SU-DHL-6 (cell line): ENCODE measurements at regions not wholly inside any gene's neighbourhood (a gene's known extent, or its start where the extent isn't known, plus 50 kb on each side); places are given as distances from the start of the nearest gene placed in this dataset.

ENCODE experiments used
- H2AFZ ChIP-seq: fragments of 200-600 bp; sonication (generic); 2 replicates; pipeline ENCODE4 v1.6.1; 2014; ENCODE audit warnings: low read depth, mild to moderate bottlenecking, moderate library complexity, mixed read lengths, antibody characterized with exemption, low read length; ENCODE audit not compliant: severe bottlenecking
- H3F3A ChIP-seq: fragments of 200-600 bp; shearing (Covaris generic); 2 replicates; pipeline ENCODE4 v1.6.0; 2016; ENCODE audit warnings: antibody characterized with exemption, mild to moderate bottlenecking; ENCODE audit not compliant: insufficient read depth
- H3K27ac ChIP-seq: fragments of 200-600 bp; sonication (generic); 2 replicates; pipeline ENCODE4 v1.5.1; 2016; ENCODE audit warnings: low read depth, mild to moderate bottlenecking, low read length, moderate library complexity, mixed read lengths
- H3K27me3 ChIP-seq: fragments of 200-600 bp; sonication (generic), shearing (Covaris generic); 2 replicates; pipeline ENCODE4 v1.6.0; 2014; ENCODE audit warnings: mild to moderate bottlenecking, low read length
- H3K36me3 ChIP-seq: fragments of 200-600 bp; sonication (generic); 2 replicates; pipeline ENCODE4 v1.6.1; 2014; ENCODE audit warnings: mild to moderate bottlenecking, low read length, mixed read lengths
- H3K4me2 ChIP-seq: fragments of 300-600, 200-600 bp; shearing (Covaris generic), sonication (generic); 2 replicates; pipeline ENCODE4 v1.6.0; 2014; ENCODE audit warnings: low read length, low read depth, mild to moderate bottlenecking; ENCODE audit not compliant: poor library complexity, severe bottlenecking
- H3K4me3 ChIP-seq: fragments of 200-600 bp; sonication (generic); 2 replicates; pipeline ENCODE4 v1.5.1; 2014; ENCODE audit warnings: antibody characterized with exemption, low read length, mild to moderate bottlenecking, mixed read lengths; ENCODE audit not compliant: insufficient read depth, poor library complexity, severe bottlenecking
- H3K79me2 ChIP-seq: fragments of 200-600 bp; sonication (generic); 2 replicates; pipeline ENCODE4 v1.6.1; 2014; ENCODE audit warnings: mild to moderate bottlenecking, low read length, moderate library complexity; ENCODE audit not compliant: insufficient read depth
- H3K9ac ChIP-seq: fragments of 200-600 bp; sonication (generic); 2 replicates; pipeline ENCODE4 v1.7.0; 2014; ENCODE audit warnings: mild to moderate bottlenecking, low read length
- H3K9me2 ChIP-seq: fragments of 200-600 bp; sonication (generic); replicated peaks from 2 replicates; pipeline ENCODE4 v1.6.1; 2014; ENCODE audit warnings: low read length; ENCODE audit not compliant: insufficient read depth
- H3K9me3 ChIP-seq: fragments of 200-600 bp; sonication (generic); 2 replicates; pipeline ENCODE4 v1.6.1; 2014; ENCODE audit warnings: low read length, mixed read lengths; ENCODE audit not compliant: insufficient read depth
- H4K20me1 ChIP-seq: fragments of 200-600 bp; sonication (generic); 2 replicates; pipeline ENCODE4 v1.6.1; 2014; ENCODE audit warnings: low read depth, mild to moderate bottlenecking, antibody characterized with exemption, low read length, moderate library complexity, mixed read lengths
- CTCF ChIP-seq: fragments of 200-600 bp; sonication (generic); IDR thresholded peaks from one replicate; pipeline ENCODE4 v1.5.1; 2017; ENCODE audit warnings: antibody characterized with exemption, mild to moderate bottlenecking, low read length, moderate library complexity; ENCODE audit not compliant: insufficient read depth, poor library complexity, severe bottlenecking
- EZH2phosphoT487 ChIP-seq: fragments of 200-600 bp; sonication (generic), shearing (Covaris generic); conservative IDR thresholded peaks from 2 replicates; pipeline ENCODE4 v1.6.1; 2018; ENCODE audit warnings: mild to moderate bottlenecking, antibody characterized with exemption, low read length, moderate library complexity, mixed read lengths

GRCh38 chr7:131903315-131903714, 346.9 kb upstream of the PODXL start:
- Histone ChIP-seq H3K27ac (no peak overlapping the region), H3K4me3 (no peak overlapping the region), H3K79me2 (no peaks in the 10 kb centered on the region), H4K20me1 (no peaks in the 10 kb centered on the region), H2AFZ (no peak overlapping the region), H3K9me3 (peaks cover 3% of the 10 kb centered on the region; the same call in 1 of the 2 replicates), H3K9ac (no peak overlapping the region), H3K27me3 (no peaks in the 10 kb centered on the region), H3K9me2 (no peaks in the 10 kb centered on the region), H3K4me2 (no peak overlapping the region), H3F3A (no peaks in the 10 kb centered on the region), H3K36me3 (no peaks in the 10 kb centered on the region)
- TF ChIP-seq CTCF (no peak), EZH2phosphoT487 (no peak)

- H3K27me3 ChIP-seq = no peaks in the 10 kb centered on the region
- H3K9me2 ChIP-seq = no peaks in the 10 kb centered on the region
- no peak overlapping the region for H3K4me3 ChIP-seq
- no peaks in the 10 kb centered on the region for H3K36me3 ChIP-seq
- no peak overlapping the region for H2AFZ ChIP-seq
- H3K9ac ChIP-seq = no peak overlapping the region
- no peak overlapping the region for H3K4me2 ChIP-seq
- no peak overlapping the region for H3K27ac ChIP-seq
- H3F3A ChIP-seq = no peaks in the 10 kb centered on the region
- no peaks in the 10 kb centered on the region for H4K20me1 ChIP-seq
- no peaks in the 10 kb centered on the region for H3K79me2 ChIP-seq
- no peak for TF ChIP-seq CTCF
- no peak for TF ChIP-seq EZH2phosphoT487
- H3K9me3 ChIP-seq = peaks cover 3% of the 10 kb centered on the region; the same call in 1 of the 2 replicates
These were observed 344.4 kb upstream of the PODXL start for GRCh38 chr7:131900785-131901287.

GRCh38 chr7:131899271-131900030, 343.0 kb upstream of the PODXL start:
- no peaks in the 10 kb centered on the region for H3K27me3 ChIP-seq

More at GRCh38 chr7:131899271-131900030, 343.0 kb upstream of the PODXL start:
- no peak overlapping the region for H3K4me3 ChIP-seq
- H3K9ac ChIP-seq = no peak overlapping the region
- H2AFZ ChIP-seq = no peak overlapping the region
- H3K36me3 ChIP-seq = no peaks in the 10 kb centered on the region
- no peak overlapping the region for H3K4me2 ChIP-seq
- no peaks in the 10 kb centered on the region for H3K79me2 ChIP-seq
- TF ChIP-seq CTCF (no peak), EZH2phosphoT487 (no peak)
- H3F3A ChIP-seq = no peaks in the 10 kb centered on the region
- no peaks in the 10 kb centered on the region for H3K9me2 ChIP-seq
- H3K27ac ChIP-seq = no peak overlapping the region
- H4K20me1 ChIP-seq = no peaks in the 10 kb centered on the region
- H3K9me3 ChIP-seq = peaks cover 3% of the 10 kb centered on the region; the same call in 1 of the 2 replicates
